Neural progenitor cell (in vitro differentiated cells): ENCODE measurements at regions not wholly inside any gene's neighbourhood (a gene's known extent, or its start where the extent isn't known, plus 50 kb on each side); places are given as distances from the start of the nearest gene placed in this dataset.

ENCODE experiments used
- DNase-seq: peaks from one replicate; pipeline ENCODE4 v3.0.0-alpha.2; 2016; ENCODE audit warnings: low spot score
- H2AFZ ChIP-seq: fragments of 200-600 bp; sonication (generic); replicated peaks from 2 replicates; pipeline ENCODE4 v1.6.1; 2016; ENCODE audit warnings: antibody characterized with exemption
- H3F3A ChIP-seq: fragments of 200-600 bp; sonication (generic); 2 replicates; pipeline ENCODE4 v1.6.1; 2016; ENCODE audit warnings: antibody characterized with exemption, low read depth
- H3K27ac ChIP-seq: fragments of 200-600 bp; sonication (generic); 2 replicates; pipeline ENCODE4 v1.5.1; 2016; ENCODE audit warnings: mild to moderate bottlenecking
- H3K27me3 ChIP-seq: fragments of 200-600 bp; sonication (generic); 2 replicates; pipeline ENCODE4 v1.6.1; 2016; ENCODE audit warnings: mild to moderate bottlenecking, moderate library complexity
- H3K36me3 ChIP-seq: fragments of 200-600 bp; sonication (generic); 2 replicates; pipeline ENCODE4 v1.5.1; 2016
- H3K4me1 ChIP-seq: fragments of 200-600 bp; sonication (generic); 2 replicates; pipeline ENCODE4 v1.6.1; 2016; ENCODE audit warnings: mixed run types
- H3K4me2 ChIP-seq: fragments of 200-600 bp; sonication (generic); 2 replicates; pipeline ENCODE4 v1.6.1; 2016
- H3K4me3 ChIP-seq: fragments of 200-600 bp; sonication (generic); 2 replicates; pipeline ENCODE4 v1.5.1; 2016
- H3K79me2 ChIP-seq: fragments of 200-600 bp; sonication (generic); 2 replicates; pipeline ENCODE4 v1.6.1; 2016; ENCODE audit warnings: low read depth
- H3K9ac ChIP-seq: fragments of 200-600 bp; sonication (generic); 2 replicates; pipeline ENCODE4 v1.6.1; 2016
- H3K9me3 ChIP-seq: fragments of 200-600 bp; sonication (generic); 2 replicates; pipeline ENCODE4 v1.5.1; 2016; ENCODE audit warnings: low read depth
- H4K20me1 ChIP-seq: fragments of 200-600 bp; sonication (generic); 2 replicates; pipeline ENCODE4 v1.6.1; 2016; ENCODE audit warnings: low read depth
- H3K27ac Mint-ChIP-seq: 3 replicates; pipeline ENCODE4 v1.8.0; 2021; ENCODE audit warnings: mixed read lengths
- H3K27me3 Mint-ChIP-seq: 2 replicates; pipeline ENCODE4 v1.8.0; 2022; ENCODE audit warnings: low read depth, mild to moderate bottlenecking, inconsistent platforms, moderate library complexity, mixed read lengths; ENCODE audit not compliant: insufficient read depth
- H3K36me3 Mint-ChIP-seq: 3 replicates; pipeline ENCODE4 v1.8.0; 2021; ENCODE audit warnings: mixed read lengths
- H3K4me1 Mint-ChIP-seq: 3 replicates; pipeline ENCODE4 v1.8.0; 2021; ENCODE audit warnings: mixed read lengths
- H3K4me3 Mint-ChIP-seq: 3 replicates; pipeline ENCODE4 v1.8.0; 2021; ENCODE audit warnings: mild to moderate bottlenecking, moderate library complexity, mixed read lengths
- H3K9me3 Mint-ChIP-seq: 3 replicates; pipeline ENCODE4 v1.8.0; 2020; ENCODE audit warnings: mixed read lengths
- EZH2 ChIP-seq: fragments of 200-600 bp; sonication (generic); IDR thresholded peaks from 2 replicates; pipeline ENCODE4 v1.6.1; 2017; ENCODE audit warnings: antibody characterized with exemption, mild to moderate bottlenecking, moderate library complexity
- EZH2phosphoT487 ChIP-seq: fragments of 200-600 bp; sonication (generic); IDR thresholded peaks from 2 replicates; pipeline ENCODE4 v1.6.1; 2017; ENCODE audit warnings: antibody characterized with exemption
- TF ChIP-seq, protein P1 (sequence below): fragments of 200-600 bp; sonication (generic); IDR thresholded peaks from 2 replicates; pipeline ENCODE4 v1.5.1; 2017; ENCODE audit warnings: antibody characterized with exemption, mild to moderate bottlenecking

DNA sequence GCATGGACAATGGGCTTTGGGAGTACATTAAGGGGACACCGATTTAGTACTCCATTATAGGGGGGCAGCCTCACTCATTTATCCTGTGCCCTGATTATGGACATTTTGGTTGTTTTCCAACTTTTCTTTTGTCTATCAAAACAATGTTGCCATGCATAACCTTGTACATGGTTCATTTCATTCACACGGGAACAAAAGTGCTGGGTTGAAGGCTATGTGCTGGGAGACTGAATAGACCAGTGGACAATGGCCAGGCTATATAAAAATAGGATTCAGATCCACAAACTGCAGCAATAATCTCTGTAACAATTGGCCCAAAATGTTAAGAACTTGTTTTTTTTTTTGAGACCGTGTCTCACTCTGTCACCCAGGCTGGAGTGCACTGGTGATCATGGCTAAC lies 100.7 kb upstream of the GMDS start:
- TF ChIP-seq EZH2 (no peak), EZH2phosphoT487 (no peak)
- TF ChIP-seq, protein P1, sequence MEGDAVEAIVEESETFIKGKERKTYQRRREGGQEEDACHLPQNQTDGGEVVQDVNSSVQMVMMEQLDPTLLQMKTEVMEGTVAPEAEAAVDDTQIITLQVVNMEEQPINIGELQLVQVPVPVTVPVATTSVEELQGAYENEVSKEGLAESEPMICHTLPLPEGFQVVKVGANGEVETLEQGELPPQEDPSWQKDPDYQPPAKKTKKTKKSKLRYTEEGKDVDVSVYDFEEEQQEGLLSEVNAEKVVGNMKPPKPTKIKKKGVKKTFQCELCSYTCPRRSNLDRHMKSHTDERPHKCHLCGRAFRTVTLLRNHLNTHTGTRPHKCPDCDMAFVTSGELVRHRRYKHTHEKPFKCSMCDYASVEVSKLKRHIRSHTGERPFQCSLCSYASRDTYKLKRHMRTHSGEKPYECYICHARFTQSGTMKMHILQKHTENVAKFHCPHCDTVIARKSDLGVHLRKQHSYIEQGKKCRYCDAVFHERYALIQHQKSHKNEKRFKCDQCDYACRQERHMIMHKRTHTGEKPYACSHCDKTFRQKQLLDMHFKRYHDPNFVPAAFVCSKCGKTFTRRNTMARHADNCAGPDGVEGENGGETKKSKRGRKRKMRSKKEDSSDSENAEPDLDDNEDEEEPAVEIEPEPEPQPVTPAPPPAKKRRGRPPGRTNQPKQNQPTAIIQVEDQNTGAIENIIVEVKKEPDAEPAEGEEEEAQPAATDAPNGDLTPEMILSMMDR, result no peak
- DNase-seq, result no peak
- peaks cover 2% of the 10 kb centered on the region for H3K27me3 Mint-ChIP-seq
- H3K4me1 ChIP-seq, result no peaks in the 10 kb centered on the region
- no peaks in the 10 kb centered on the region for H3K27me3 ChIP-seq
- H3K4me2 ChIP-seq, result no peak overlapping the region
- H3F3A ChIP-seq, result no peaks in the 10 kb centered on the region
- H3K4me3 ChIP-seq, result no peak overlapping the region
- H3K36me3 ChIP-seq, result no peaks in the 10 kb centered on the region
- H4K20me1 ChIP-seq, result no peaks in the 10 kb centered on the region
- no peak overlapping the region for H2AFZ ChIP-seq
- H3K4me1 Mint-ChIP-seq, result peaks cover 10% of the 10 kb centered on the region
- no peaks in the 10 kb centered on the region for H3K36me3 Mint-ChIP-seq
- no peak overlapping the region for H3K27ac ChIP-seq
- no peak overlapping the region for H3K4me3 Mint-ChIP-seq
- no peaks in the 10 kb centered on the region for H3K9me3 ChIP-seq
- no peak overlapping the region for H3K27ac Mint-ChIP-seq
- H3K9ac ChIP-seq, result no peak overlapping the region
- no peaks in the 10 kb centered on the region for H3K79me2 ChIP-seq
- no peaks in the 10 kb centered on the region for H3K9me3 Mint-ChIP-seq

DNA sequence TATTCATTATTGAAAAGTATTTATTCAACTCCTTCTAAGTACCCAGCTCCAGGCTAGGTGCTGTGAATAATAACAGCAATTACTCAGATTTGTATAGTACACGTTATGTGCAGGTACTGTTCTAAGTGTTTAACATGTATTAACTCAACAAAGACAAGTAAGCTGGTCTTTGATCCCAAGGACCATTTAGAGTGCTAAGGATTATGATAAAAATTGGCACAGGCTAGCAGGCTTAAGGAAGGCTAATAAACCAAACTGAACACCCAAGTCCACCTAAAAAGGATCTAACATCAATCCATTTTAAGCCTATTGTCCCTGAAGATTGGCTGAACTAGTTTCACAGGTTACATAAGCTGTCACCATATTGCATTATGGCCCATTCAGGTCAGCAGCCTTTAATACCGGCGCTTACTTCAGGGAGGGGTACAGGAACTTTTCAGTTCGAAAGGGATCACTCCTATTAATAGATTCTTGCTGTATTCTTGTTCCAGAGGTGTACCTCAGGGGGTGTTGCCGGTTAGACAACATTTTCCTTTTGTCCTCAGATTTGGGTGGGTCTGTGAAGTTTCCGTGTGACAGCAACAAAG lies 99.0 kb upstream of the GMDS start:
- Mint-ChIP-seq H3K27me3 (peaks cover 2% of the 10 kb centered on the region), H3K9me3 (no peaks in the 10 kb centered on the region)
- H4K20me1 ChIP-seq, result no peaks in the 10 kb centered on the region

DNA sequence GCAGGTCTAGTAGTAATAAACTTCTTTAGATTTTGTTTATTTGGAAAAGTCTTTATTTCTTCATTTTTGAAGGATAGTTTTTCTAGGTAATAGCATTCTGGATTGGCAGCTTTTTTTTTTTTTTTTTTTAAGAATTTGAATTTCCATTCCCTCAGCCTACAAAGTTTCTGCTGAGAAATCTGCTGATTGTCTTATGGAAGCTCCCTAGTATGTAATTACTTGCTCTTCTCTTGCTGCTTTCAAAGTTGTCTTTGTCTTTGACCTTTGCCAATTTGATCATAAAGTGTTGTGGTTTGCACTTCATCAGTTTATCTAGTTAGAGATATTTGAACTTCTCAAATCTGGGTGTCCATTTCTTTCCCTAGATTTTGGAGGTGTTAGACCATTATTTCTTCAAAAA lies 82.2 kb upstream of the GMDS start:
- H2AFZ ChIP-seq, result no peak overlapping the region
- no peaks in the 10 kb centered on the region for H3K27me3 Mint-ChIP-seq
- peaks cover 2% of the 10 kb centered on the region for H3K36me3 Mint-ChIP-seq
- H3K9me3 ChIP-seq, result peaks cover 9% of the 10 kb centered on the region
- no peak overlapping the region for H3K4me3 Mint-ChIP-seq
- H3K9me3 Mint-ChIP-seq, result peaks cover 45% of the 10 kb centered on the region
- H3K4me1 Mint-ChIP-seq, result no peaks in the 10 kb centered on the region
- no peak overlapping the region for H3K27ac ChIP-seq
- H3K4me1 ChIP-seq, result no peaks in the 10 kb centered on the region
- DNase-seq, result no peak
- H3F3A ChIP-seq, result no peaks in the 10 kb centered on the region
- no peak overlapping the region for H3K4me3 ChIP-seq
- no peaks in the 10 kb centered on the region for H3K27me3 ChIP-seq
- no peak overlapping the region for H3K27ac Mint-ChIP-seq
- no peak overlapping the region for H3K4me2 ChIP-seq
- H4K20me1 ChIP-seq, result no peaks in the 10 kb centered on the region
- no peak overlapping the region for H3K9ac ChIP-seq
- TF ChIP-seq, protein P1, result no peak
- TF ChIP-seq EZH2phosphoT487 (no peak), EZH2 (no peak)
- H3K36me3 ChIP-seq, result no peaks in the 10 kb centered on the region
- H3K79me2 ChIP-seq, result no peaks in the 10 kb centered on the region

More for the DNA sequence above, 99.0 kb upstream of the GMDS start:
- Histone ChIP-seq H3K27me3 (no peaks in the 10 kb centered on the region), H3K36me3 (no peaks in the 10 kb centered on the region), H2AFZ (no peak overlapping the region), H3K9ac (no peak overlapping the region), H3K27ac (no peak overlapping the region), H3F3A (no peaks in the 10 kb centered on the region), H3K4me1 (no peaks in the 10 kb centered on the region), H3K4me3 (no peak overlapping the region), H3K79me2 (no peaks in the 10 kb centered on the region), H3K9me3 (peaks cover 2% of the 10 kb centered on the region), H3K4me2 (no peak overlapping the region)
- Mint-ChIP-seq H3K4me1 (peaks cover 10% of the 10 kb centered on the region), H3K4me3 (no peak overlapping the region), H3K36me3 (no peaks in the 10 kb centered on the region), H3K27ac (no peak overlapping the region)
- TF ChIP-seq, protein P1, result no peak
- TF ChIP-seq EZH2 (no peak), EZH2phosphoT487 (no peak)
- DNase-seq, result no peak
